Activated CD8-positive, alpha-beta memory T cell treated with anti-CD3 and anti-CD28 coated beads, Interleukin-2, amount 50 U/mL, for 24 hours (primary cell): ENCODE measurements at regions not wholly inside any gene's neighbourhood (a gene's known extent, or its start where the extent isn't known, plus 50 kb on each side); places are given as distances from the start of the nearest gene placed in this dataset.

Experiments used
- DNase-seq: peaks from one replicate; pipeline ENCODE4 v3.0.0-alpha.2; 2020; ENCODE audit errors: extremely low read depth

GRCh38 chr3:117941015-117941414 lies 1093.6 kb downstream of the IGSF11 start:
- DNase-seq, result no peak

GRCh38 chr3:117941756-117942155 lies 1092.9 kb downstream of the IGSF11 start:
- DNase-seq, result no peak

GRCh38 chr3:117954131-117954530 lies 1080.5 kb downstream of the IGSF11 start:
- no peak for DNase-seq

GRCh38 chr3:117955196-117955595 lies 1079.5 kb downstream of the IGSF11 start:
- DNase-seq, result no peak

DNA sequence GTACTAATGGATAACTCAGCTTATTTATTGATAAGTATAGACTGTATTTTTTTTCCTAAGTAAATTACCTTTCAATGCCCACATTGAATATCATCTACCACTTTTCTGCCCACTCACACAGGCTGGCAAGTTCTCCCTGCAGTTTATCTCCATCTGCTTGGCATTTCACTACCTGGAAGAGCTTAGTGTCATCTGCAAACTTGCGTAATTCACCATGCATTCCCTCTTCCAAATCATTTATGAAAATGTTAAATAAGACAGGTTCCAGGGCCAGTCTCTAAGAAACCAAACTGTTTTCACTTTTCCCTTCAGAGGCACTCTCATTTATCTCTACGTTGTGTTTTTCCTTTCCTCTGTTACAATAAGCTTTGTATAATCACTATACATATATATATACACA lies 1076.6 kb downstream of the IGSF11 start:
- no peak for DNase-seq

DNA sequence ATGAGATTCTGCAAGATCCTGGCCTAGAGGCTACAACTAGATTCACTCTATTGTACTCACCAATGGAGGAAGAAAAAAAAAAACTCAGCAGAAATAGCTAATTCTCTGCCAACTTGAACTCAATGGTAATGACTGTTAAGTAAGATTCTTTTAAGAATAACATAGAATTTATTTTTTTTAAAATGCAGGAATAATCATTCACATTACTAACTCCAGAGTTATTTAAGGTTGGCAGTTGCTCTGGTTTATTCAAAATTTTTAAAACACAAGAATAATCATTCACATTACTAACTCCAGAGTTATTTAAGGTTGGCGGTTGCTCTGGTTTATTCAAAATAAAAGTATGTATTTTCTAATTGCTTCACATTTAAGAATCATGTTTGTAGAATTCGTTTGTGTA lies 1071.9 kb downstream of the IGSF11 start:
- DNase-seq, result no peak

DNA sequence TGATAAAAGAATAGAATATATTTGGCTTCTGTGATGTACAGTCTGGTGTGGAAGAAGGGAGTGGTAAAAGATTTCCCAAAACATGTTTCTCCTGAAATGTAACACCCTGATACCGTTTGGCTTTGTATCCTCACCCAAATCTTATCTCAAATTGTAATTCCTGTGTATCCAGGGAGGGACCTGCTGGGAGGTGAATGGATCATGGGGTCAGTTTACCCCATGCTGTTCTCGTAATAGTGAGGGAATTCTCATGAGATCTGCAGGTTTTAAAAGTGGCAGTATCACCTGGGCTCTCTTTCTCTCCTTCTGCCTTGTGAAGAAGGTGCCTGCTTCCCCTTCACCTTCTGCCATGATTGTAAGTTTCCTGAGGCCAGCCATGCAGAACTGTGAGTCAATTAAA lies 1070.8 kb downstream of the IGSF11 start:
- DNase-seq, result no peak

DNA sequence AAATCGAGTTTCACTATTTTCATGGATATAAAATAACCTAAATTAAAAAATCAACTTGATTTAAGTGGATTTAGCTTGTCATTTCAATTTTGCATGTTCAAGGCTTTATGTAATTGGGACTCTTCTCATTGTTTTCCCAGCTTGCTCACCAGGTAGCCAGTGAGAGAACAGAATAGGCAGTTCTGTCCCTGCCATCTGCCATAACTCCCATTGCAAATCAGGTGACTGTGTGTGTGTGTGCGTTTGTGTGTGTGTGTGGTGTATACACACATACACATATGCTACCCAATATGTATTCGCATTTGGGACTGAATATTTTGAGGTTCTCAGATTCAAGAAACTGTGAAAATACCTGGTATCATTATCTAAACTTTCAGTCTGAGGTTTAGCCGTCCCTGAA lies 1069.8 kb downstream of the IGSF11 start:
- DNase-seq, result no peak

- DNase-seq, result no peak
Observed at GRCh38 chr3:117977504-117978228, 1057.0 kb downstream of the IGSF11 start.

GRCh38 chr3:117979466-117979865 lies 1055.2 kb downstream of the IGSF11 start:
- DNase-seq, result no peak

GRCh38 chr3:117987256-117987655 lies 1047.4 kb downstream of the IGSF11 start:
- DNase-seq, result no peak

GRCh38 chr3:117989982-117990381 lies 1044.7 kb downstream of the IGSF11 start:
- DNase-seq, result no peak

DNA sequence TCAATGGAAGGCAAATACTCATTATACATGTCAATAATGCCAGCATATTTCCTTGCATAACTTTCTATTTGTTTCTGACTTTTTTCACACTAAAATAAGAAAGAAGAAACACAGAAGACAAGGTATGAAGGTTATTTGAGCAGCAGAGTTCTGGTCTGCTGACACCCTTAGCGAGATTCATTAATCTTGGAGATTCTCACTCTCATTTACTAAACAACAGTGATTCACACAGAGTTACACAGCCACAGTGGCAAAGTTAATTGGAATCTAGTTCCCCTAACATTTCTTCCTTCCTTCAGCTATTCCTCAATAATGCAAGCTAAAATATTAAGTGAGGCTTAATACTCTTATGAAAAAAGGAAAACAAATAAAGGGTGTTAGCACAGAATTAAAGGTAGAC lies 1044.0 kb downstream of the IGSF11 start:
- no peak for DNase-seq

DNA sequence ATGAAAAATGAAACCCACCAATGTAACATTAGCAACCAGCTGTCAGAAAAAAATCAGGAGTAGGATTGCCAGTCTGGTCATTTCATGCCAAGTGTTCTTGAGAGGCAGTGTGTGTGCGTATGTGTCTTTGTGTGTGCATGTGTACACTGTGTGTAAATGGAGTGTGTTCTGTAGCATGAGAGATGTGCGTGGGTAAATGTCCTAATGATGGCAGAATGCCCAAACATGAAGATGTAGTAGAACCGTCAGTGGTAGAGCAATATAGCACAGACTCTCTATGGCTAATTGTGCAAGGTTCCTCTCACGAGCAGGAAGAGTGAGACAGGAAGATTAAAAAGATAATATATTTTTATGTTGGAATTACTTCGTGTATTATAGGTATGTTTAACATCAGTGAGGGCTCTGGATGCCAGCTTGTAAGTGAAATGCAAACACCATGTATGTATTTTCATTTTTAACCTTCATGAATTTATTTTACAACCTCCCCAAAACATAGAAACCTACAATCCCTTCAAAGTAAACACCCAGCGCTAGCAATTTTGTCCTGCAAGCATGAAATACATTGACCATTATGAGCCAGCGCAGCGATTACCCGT lies 1038.7 kb downstream of the IGSF11 start:
- DNase-seq, result no peak

DNA sequence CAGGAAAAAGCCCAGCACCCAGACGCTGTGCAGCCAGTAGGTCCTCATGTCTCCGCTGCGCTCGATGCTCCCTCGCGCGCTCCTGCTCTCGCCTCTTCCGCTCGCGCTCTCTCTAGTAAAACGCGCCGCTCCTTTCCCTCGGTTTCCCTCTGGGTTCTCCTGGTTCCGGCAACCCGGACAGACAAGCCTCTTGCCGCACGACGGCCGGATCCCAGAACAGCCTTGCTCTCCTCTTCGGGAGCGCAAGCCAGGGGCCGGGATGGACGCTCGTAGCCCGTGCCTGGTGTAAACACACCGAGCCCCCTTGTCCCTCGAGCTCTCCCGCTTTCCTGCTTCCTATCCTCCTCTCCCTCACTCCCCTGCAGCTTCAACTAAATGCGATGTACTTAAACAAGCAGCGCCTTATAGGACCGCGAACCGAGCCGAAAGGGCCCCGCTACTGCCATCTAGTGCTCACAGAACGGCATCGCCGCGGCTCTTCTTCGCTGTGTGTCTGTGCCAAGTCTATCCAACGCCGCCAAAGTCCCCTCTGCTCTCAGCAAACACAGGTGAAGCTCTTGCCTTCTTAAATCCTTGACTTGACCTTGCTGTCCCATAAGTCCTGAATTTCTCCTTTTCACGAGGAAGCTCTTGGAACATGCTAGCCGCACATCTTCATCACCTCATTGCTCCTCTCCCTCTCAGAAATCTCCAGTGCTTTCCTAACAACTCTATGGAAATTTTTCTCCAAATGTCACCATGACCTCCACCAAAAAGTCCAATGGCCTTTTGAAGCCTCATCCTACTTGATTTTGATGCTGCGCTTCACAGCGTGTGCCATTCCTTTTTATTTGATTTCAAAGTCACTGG lies 1037.2 kb downstream of the IGSF11 start:
- no peak for DNase-seq

DNA sequence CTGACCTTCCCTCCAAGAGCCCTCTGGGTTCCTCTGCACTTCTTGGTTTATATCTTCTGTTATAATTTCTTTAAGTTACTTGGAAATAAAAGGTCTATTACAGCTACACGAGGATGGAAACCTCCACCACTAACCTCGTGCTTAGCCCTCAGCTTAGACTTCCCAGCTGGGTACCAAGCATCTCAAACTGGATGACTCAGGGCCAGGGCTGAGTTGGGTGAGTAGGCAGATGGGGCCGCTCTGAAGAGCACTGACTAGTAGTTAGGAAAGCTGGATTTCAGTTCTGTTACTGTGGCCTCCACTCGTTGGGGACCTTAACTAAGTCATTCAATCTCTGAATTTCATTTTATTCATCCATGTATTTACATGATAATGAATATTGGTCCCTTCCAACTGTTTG lies 1036.6 kb downstream of the IGSF11 start:
- no peak for DNase-seq

- no peak for DNase-seq
Observed at GRCh38 chr3:118000219-118000618, 1034.4 kb downstream of the IGSF11 start.

DNA sequence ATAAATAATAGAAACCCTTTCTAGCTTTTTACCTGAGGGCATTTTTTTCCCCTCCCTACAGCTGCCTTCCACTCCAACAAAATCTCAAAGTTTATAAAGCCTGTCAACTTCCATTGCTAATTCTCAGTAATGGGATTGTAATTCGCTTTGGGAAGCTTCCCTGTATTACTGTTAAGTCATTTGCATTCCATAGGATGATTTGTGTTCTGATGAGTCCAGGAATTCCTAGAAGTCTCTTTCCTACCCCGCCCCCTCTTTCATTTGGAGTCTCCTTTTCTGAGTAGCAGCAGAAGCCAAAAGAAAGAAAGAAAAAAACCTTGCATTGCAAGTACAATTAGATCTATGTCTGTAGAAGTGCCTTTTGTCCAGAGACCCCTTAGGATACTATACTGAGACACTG lies 1033.3 kb downstream of the IGSF11 start:
- DNase-seq, result no peak

- DNase-seq, result no peak
Observed at GRCh38 chr3:118011910-118012309, 1022.7 kb downstream of the IGSF11 start.

DNA sequence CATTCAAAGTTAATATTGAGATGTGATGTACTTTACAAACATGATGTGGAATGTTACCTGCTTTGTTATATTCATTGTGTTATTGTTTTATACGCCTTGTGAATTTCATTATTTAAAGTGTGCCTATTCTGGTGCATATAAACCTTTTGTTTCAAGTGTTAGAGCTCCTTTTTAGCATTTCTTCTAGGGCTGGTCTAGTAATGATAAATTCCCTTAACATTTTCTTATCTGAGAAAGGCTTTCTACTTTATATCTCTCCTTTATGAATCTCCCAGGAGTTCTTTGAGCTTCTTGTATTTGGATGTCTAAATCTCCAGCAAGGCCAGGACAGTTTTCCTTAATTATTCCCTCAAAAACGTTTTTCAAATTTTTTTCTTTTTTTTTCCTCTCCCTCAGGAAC lies 1005.6 kb downstream of the IGSF11 start:
- DNase-seq, result no peak

- no peak for DNase-seq
Observed at GRCh38 chr3:118036215-118036614, 998.4 kb downstream of the IGSF11 start.

GRCh38 chr3:118055381-118055780 lies 979.3 kb downstream of the IGSF11 start:
- no peak for DNase-seq

- no peak for DNase-seq
Observed at GRCh38 chr3:118057086-118057485, 977.6 kb downstream of the IGSF11 start.
